GM19324 (cell line): ENCODE measurements at regions not wholly inside any gene's neighbourhood (a gene's known extent, or its start where the extent isn't known, plus 50 kb on each side); places are given as distances from the start of the nearest gene placed in this dataset.
"Not testable (repeated sequence)": the region's sequence is repeated elsewhere in the genome, so short reads cannot be mapped to it uniquely, and the experiment has no call there.

ENCODE experiments used
- ATAC-seq: cut with Tn5 transposase; IDR thresholded peaks from one replicate; pipeline ENCODE4 v1.9.1; 2021; ENCODE audit warnings: mild to moderate bottlenecking, moderate library complexity; ENCODE audit not compliant: unreplicated experiment, low FRiP score

- no peak for ATAC-seq
Observed at GRCh38 chr18:39349801-39350200, 1784.2 kb upstream of the CELF4 start.

DNA sequence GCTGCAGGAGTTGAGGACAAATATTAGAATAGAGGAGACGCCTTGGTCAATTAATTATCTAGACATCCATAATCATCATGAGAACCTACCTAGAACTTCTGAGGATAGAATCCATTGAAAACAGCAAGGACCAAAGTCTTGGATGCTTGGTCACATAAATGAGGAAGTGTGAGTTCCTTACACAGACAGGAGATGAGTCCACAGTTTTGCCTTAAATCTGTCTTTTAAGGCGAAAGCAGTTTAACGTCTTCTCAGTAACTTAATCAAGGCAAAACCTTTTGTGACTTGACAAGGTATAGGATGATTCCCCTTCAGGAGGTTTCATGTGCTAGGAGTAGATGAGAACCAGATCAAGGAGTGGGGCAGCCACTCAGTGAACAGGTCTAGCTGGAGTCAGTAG, 1783.2 kb upstream of the CELF4 start:
- no peak for ATAC-seq

DNA sequence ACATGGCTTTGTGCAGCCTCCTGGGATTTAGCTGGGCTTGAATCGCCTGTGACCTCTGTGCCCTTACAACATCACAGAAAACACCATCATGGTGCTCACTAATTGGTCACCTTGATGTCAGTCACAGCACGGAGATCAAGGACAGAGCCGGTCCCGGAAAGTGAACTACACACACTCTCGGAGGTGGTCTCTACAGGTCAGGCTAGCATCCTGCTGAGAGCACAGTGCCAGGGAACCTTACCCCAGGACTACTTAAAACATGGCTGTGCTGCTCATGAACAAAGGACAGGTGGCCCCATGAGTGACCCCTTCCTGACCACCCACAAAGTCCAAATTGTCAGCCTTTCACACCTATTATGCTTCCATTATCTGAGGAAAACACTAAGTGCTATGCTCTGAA, 1782.1 kb upstream of the CELF4 start:
- ATAC-seq, result no peak

DNA sequence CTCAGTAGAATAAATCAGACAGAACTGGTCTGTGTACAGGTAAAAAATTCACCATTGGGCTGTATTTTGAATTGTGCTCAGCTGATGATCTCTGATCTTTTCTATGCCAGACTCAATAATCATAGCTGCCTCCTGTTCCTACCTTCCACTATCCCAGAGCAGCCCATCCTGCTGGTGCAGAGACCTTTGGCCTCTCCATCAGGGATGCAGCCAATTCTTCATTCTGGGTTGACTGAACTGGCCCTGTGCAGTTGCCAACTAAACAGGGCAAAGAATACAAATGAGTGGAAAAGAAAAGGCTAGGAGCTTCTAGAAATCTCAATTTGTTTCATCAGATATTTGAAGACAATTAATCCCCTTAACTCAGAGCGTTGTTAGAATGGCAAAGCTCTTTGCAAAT, 1781.3 kb upstream of the CELF4 start:
- no peak for ATAC-seq

DNA sequence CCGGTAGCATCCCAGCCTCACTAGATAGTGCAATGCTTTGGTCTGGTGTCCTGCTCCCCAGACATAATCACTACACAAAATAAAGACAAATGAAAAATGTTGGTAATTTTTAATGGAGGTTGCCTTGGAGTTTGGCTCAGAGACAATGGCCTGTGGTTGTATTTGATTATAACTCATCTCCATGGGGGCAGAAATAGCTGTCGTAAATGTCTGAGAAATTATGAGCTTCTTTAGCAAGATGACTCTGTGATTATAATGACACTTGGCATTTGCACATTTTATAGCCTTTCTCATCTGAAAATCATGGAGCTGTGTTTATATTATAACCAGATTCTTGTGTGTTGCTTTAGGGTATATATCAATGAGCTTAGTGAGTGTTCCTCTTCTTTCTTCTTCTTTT, 1779.7 kb upstream of the CELF4 start:
- ATAC-seq, result no peak

DNA sequence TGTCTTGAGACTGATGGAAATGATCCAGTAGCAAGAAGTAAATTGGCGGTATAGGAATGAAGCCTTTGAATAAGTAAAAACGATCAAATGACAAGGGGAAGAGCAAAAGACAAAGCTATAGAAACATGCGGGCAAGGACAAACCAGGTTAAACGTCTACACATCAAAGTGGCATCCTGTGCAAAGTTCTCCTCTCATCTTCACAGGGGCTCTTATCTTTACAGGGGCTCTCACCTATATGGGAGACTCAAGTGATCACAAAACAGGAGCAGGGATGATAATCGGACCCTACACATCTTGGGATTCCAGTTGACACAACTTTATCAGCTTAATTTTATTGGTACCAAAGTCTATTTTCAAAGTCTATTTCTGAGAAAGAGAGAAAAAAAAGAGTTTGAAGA, 1778.9 kb upstream of the CELF4 start:
- ATAC-seq, result no peak

DNA sequence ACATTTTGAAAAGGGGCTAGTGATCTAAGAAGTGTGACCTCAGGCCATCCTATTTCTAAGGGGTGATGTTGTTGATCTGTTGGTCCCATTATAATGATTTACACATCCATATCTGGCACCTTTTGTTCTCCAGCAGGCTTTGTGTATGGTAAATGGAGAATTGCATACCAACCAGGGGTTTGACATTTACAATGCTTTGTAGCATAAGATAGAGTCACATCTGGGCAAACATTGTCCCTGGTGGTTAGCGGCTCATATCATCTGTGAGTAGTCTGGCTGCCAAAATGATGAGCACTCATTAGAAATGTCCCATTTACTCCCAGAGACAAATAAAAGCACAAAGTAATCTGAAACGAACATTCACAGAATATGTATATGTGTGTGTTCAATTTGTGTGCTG, 1775.5 kb upstream of the CELF4 start:
- ATAC-seq, result no peak

- no peak for ATAC-seq
Observed at GRCh38 chr18:39340418-39340817, 1774.8 kb upstream of the CELF4 start.

- ATAC-seq, result no peak
Observed at GRCh38 chr18:39329496-39330275, 1764.1 kb upstream of the CELF4 start.

GRCh38 chr18:39326772-39327171, 1761.2 kb upstream of the CELF4 start:
- no peak for ATAC-seq

DNA sequence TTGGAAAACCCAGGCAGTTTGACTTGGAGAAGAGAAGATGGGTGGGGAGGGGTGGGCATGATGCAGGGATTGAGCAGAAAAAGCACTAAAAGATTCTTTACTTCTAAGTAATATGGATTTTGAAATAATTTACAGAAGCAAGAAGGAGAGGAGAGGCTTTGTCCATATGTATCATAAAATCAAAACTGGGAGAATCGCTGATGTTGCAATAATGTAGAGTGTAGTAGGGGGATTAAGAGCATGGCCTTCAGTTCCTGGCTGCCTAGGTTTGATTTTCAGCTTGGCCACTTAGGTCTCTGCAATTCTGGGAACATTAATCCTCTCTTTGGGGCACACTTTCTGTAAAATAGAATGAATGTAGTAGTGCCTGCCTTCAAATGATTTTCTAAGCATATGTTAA, 1760.4 kb upstream of the CELF4 start:
- ATAC-seq, result no peak

- ATAC-seq, result no peak
Observed at GRCh38 chr18:39319141-39319540, 1753.5 kb upstream of the CELF4 start.

DNA sequence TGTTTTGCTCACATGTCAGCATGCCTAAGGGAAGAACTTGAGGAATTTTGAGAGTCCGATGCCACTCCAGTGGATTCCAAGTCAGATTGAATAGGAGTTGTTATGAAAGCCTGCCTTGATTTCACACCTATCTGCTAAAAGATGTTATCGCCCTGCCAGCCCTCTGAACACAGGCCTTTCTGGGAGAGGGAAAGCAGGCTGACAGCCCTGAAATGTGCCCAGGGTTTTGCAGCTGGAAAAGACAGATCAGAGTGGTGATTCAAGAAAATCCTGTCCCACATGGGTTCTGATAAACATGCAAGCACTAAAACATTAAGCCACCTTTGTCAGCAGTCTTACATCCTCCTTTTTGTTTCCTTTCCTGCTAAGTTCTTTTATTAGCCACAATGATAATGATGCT, 1752.9 kb upstream of the CELF4 start:
- no peak for ATAC-seq

GRCh38 chr18:39318008-39318407, 1752.4 kb upstream of the CELF4 start:
- ATAC-seq, result no peak

- ATAC-seq, result no peak
Observed at GRCh38 chr18:39314595-39314994, 1749.0 kb upstream of the CELF4 start.

GRCh38 chr18:39313992-39314391, 1748.4 kb upstream of the CELF4 start:
- no peak for ATAC-seq

GRCh38 chr18:39311111-39311712, 1745.6 kb upstream of the CELF4 start:
- ATAC-seq, result no peak

GRCh38 chr18:39308931-39309521, 1743.4 kb upstream of the CELF4 start:
- ATAC-seq, result not testable (repeated sequence)

- no peak for ATAC-seq
Observed at GRCh38 chr18:39305766-39306165, 1740.2 kb upstream of the CELF4 start.

DNA sequence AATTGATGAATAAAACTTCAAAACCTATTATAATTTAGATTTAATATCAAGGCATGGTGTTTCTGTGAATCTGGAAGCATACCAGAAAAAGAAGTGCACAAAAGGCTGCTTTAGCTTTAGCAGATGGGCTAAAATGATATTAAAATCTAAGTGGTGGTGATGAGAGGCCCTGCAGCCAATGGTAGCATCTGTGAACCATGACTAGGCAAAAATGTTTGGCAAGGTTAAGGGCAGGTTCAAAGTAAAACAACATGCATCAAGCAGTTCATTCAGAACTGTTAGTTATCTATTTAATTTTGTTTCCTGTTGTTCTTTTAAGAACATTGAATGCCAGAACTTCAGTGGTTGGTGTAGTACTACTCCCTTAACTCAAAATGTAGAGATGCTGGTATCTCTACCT, 1736.9 kb upstream of the CELF4 start:
- ATAC-seq, result no peak

- ATAC-seq, result no peak
Observed at GRCh38 chr18:39299152-39299551, 1733.6 kb upstream of the CELF4 start.

GRCh38 chr18:39297225-39297624, 1731.6 kb upstream of the CELF4 start:
- no peak for ATAC-seq
